ENCODE measurements at regions not wholly inside any gene's neighbourhood (a gene's known extent, or its start where the extent isn't known, plus 50 kb on each side); places are given as distances from the start of the nearest gene placed in this dataset.

GRCh38 chr11:104734998-104735397 is 163.3 kb downstream of the CASP12 start:
- no peak for TF ChIP-seq CTCF (IDR thresholded peaks at IDR 0.05)
- Histone ChIP-seq H3K4me3 (no peak overlapping the region), H3K27me3 (replicated peaks; ENCODE audit: insufficient read depth) (no peaks in the 10 kb centered on the region), H3K36me3 (no peaks in the 10 kb centered on the region), H3K4me1 (ENCODE audit: control insufficient read depth in 1 of 2, low read depth in 2 of 2) (no peaks in the 10 kb centered on the region), H3K9me3 (no peaks in the 10 kb centered on the region), H3K27ac (no peak overlapping the region)
- DNase-seq (ENCODE audit: low spot score) (no peak), ATAC-seq (ENCODE audit: insufficient number of reproducible peaks, low FRiP score, low read depth) (no peak)

- no peak for TF ChIP-seq CTCF (IDR thresholded peaks at IDR 0.05)
- DNase-seq (ENCODE audit: low spot score) (no peak), ATAC-seq (ENCODE audit: insufficient number of reproducible peaks, low FRiP score, low read depth) (no peak)
Observed at GRCh38 chr11:104731890-104732289, 166.4 kb downstream of the CASP12 start.

GRCh38 chr11:104728927-104729326 is 169.3 kb downstream of the CASP12 start:
- H3K4me1 ChIP-seq (ENCODE audit: control insufficient read depth in 1 of 2, low read depth in 2 of 2): no peaks in the 10 kb centered on the region
- H3K9me3 ChIP-seq: peaks cover under 1% of the 10 kb centered on the region
- no peaks in the 10 kb centered on the region for H3K27me3 ChIP-seq (replicated peaks; ENCODE audit: insufficient read depth)
- no peak overlapping the region for H3K4me3 ChIP-seq
- no peaks in the 10 kb centered on the region for H3K36me3 ChIP-seq
- TF ChIP-seq CTCF (IDR thresholded peaks at IDR 0.05): no peak
- no peak overlapping the region for H3K27ac ChIP-seq
- no peak for ATAC-seq (ENCODE audit: insufficient number of reproducible peaks, low FRiP score, low read depth)
- no peak for DNase-seq (ENCODE audit: low spot score)

More at GRCh38 chr11:104731890-104732289, 166.4 kb downstream of the CASP12 start:
- Histone ChIP-seq H3K36me3 (no peaks in the 10 kb centered on the region), H3K27me3 (replicated peaks; ENCODE audit: insufficient read depth) (no peaks in the 10 kb centered on the region), H3K27ac (no peak overlapping the region), H3K4me3 (no peak overlapping the region), H3K4me1 (ENCODE audit: control insufficient read depth in 1 of 2, low read depth in 2 of 2) (no peaks in the 10 kb centered on the region), H3K9me3 (no peaks in the 10 kb centered on the region)

- TF ChIP-seq CTCF (IDR thresholded peaks at IDR 0.05): no peak
- Histone ChIP-seq H3K4me3 (no peak overlapping the region), H3K36me3 (no peaks in the 10 kb centered on the region), H3K4me1 (ENCODE audit: control insufficient read depth in 1 of 2, low read depth in 2 of 2) (no peaks in the 10 kb centered on the region), H3K27ac (no peak overlapping the region), H3K27me3 (replicated peaks; ENCODE audit: insufficient read depth) (no peaks in the 10 kb centered on the region), H3K9me3 (peaks cover 10% of the 10 kb centered on the region)
- DNase-seq (ENCODE audit: low spot score) (no peak), ATAC-seq (ENCODE audit: insufficient number of reproducible peaks, low FRiP score, low read depth) (no peak)
Observed at GRCh38 chr11:104727768-104728167, 170.5 kb downstream of the CASP12 start.

- H3K4me1 ChIP-seq (ENCODE audit: control insufficient read depth in 1 of 2, low read depth in 2 of 2): no peaks in the 10 kb centered on the region
- H3K9me3 ChIP-seq: peaks cover 11% of the 10 kb centered on the region
- no peak for TF ChIP-seq CTCF (IDR thresholded peaks at IDR 0.05)
- H3K27ac ChIP-seq: no peak overlapping the region
- H3K4me3 ChIP-seq: no peak overlapping the region
- H3K36me3 ChIP-seq: no peaks in the 10 kb centered on the region
- no peak for DNase-seq (ENCODE audit: low spot score)
- ATAC-seq (ENCODE audit: insufficient number of reproducible peaks, low FRiP score, low read depth): no peak
- H3K27me3 ChIP-seq (replicated peaks; ENCODE audit: insufficient read depth): no peaks in the 10 kb centered on the region
Observed at GRCh38 chr11:104727095-104727494, 171.2 kb downstream of the CASP12 start.
